ENCODE measurements at regions not wholly inside any gene's neighbourhood (a gene's known extent, or its start where the extent isn't known, plus 50 kb on each side); places are given as distances from the start of the nearest gene placed in this dataset.
A peak's percentile ranks its signal among the peaks of the same experiment; 100 is the strongest.

DNA sequence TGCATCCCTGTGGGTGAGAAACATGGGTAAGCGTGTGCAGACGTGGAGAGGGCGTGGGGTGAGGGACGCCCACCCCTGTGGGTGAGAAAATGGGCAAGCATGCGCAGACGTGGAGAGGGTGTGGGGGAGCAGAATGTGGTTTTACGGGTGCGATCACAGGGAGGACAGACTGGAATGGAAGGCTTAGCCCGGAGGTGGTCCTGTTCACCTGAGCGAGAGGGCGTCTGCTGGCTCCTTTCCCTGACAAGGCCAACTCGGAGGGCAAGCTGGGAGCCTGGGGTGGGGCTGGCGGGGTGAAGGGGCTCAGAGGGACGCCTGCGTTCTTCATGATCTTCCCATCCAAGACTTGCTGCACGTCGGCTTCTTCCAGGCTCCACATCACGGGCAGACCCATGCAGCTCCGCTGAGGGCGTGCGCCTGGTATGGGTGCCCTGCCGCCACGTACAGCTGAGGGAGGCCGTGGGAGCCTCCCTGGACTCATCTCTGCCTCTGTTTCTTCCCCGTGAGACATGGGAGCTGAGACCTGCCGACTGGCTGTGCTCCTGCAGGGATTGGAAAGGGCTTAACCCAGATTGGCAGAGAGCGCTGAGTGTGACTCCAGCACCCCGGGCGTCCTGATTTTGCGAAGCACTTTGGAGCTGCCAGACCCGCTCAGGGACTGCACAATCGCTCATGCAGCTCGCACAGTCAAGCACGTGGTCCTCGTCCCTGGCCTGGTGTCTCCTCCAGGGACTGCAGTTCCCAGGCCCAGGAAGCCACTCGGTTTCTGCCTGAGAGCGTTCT is 74.3 kb upstream of the SHH start:
- H3K9me3 ChIP-seq (ENCODE audit: low read depth) = no peaks in the 10 kb centered on the region
- H2AFZ ChIP-seq = no peak overlapping the region
- no peak overlapping the region for H3K27ac ChIP-seq
- no peak overlapping the region for H3K4me3 ChIP-seq
- WGBS (ENCODE audit: low lambda C conversion rate, missing lambda C conversion rate) = 87% methylated on average over 35 of the region's 37 CpGs
- TF ChIP-seq EZH2phosphoT487 (IDR thresholded peaks at IDR 0.05; ENCODE audit: low read depth, severe bottlenecking, unreplicated experiment) = no peak
- TF ChIP-seq EZH2 (IDR thresholded peaks at IDR 0.05; ENCODE audit: borderline replicate concordance) = no peak
- no peaks in the 10 kb centered on the region for H3K36me3 ChIP-seq (replicated peaks; ENCODE audit: insufficient read depth, low read depth)
- no peaks in the 10 kb centered on the region for H3K79me2 ChIP-seq
- H3K4me1 ChIP-seq (ENCODE audit: insufficient read depth) = no peaks in the 10 kb centered on the region
- H3K4me2 ChIP-seq = no peak overlapping the region
- no peaks in the 10 kb centered on the region for H3K27me3 ChIP-seq
- no peak for DNase-seq (ENCODE audit: low spot score)
- H4K20me1 ChIP-seq (ENCODE audit: insufficient read depth, poor library complexity, severe bottlenecking) = no peaks in the 10 kb centered on the region
- H3K9me2 ChIP-seq (replicated peaks; ENCODE audit: insufficient read depth) = no peaks in the 10 kb centered on the region

DNA sequence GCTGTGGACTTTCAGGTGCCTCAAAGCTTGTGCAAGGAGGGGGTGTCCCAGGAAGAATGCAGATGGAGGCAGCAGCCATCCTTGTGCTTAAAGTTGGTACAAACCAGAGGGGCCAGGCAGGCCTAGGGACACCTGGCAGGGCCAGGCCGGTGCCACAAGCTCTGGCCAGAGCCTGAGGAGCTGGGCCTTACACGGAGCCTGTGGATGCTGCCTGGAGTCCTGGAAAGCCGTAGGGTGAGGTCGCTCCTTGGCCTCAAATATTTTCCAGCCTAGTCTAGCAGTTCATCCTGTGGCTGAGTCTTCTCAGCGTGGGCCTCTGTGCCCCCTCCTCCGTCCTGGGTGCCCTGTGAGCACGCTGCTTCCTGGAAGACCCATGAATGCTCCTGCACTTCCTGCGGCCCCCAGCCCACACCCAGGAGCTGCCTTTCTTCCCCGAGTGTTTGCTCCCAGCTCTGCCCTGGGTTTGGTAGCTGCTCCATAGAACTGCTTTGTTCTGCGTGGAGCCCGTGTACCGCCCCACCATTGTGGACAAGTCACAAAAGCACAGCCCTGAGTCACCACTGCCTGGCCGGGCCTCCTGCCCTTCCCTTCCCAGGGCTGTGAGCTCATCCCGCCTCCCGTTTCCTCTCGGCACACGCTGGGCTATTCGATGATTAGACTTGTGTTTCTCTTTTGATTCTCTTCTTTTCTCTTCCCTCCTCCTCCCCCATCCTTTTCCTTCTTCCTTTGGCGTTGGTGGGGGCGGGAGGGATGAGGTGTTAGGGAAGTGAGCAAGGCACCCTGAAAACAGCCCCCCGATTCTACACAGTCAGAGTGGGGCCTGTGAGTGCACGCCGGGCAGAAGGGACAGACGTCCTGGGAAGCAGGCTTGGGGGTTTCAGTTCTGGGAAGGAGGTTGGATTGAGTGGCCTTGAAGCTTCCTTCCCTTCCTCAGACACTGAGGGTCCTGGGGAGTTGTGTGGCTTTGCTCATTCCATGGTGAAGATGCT is 73.2 kb upstream of the SHH start:
- Histone ChIP-seq H4K20me1 (ENCODE audit: insufficient read depth, poor library complexity, severe bottlenecking) (no peaks in the 10 kb centered on the region), H3K79me2 (no peaks in the 10 kb centered on the region), H3K4me2 (no peak overlapping the region), H3K9me2 (replicated peaks; ENCODE audit: insufficient read depth) (no peaks in the 10 kb centered on the region), H3K27me3 (no peaks in the 10 kb centered on the region), H3K36me3 (replicated peaks; ENCODE audit: insufficient read depth, low read depth) (no peaks in the 10 kb centered on the region), H3K4me3 (no peak overlapping the region), H2AFZ (no peak overlapping the region), H3K9me3 (ENCODE audit: low read depth) (no peaks in the 10 kb centered on the region), H3K4me1 (ENCODE audit: insufficient read depth) (no peaks in the 10 kb centered on the region), H3K27ac (no peak overlapping the region)
- peak; percentile 63 for DNase-seq (ENCODE audit: low spot score)
- TF ChIP-seq EZH2phosphoT487 (IDR thresholded peaks at IDR 0.05; ENCODE audit: low read depth, severe bottlenecking, unreplicated experiment) = no peak
- TF ChIP-seq, protein P1, sequence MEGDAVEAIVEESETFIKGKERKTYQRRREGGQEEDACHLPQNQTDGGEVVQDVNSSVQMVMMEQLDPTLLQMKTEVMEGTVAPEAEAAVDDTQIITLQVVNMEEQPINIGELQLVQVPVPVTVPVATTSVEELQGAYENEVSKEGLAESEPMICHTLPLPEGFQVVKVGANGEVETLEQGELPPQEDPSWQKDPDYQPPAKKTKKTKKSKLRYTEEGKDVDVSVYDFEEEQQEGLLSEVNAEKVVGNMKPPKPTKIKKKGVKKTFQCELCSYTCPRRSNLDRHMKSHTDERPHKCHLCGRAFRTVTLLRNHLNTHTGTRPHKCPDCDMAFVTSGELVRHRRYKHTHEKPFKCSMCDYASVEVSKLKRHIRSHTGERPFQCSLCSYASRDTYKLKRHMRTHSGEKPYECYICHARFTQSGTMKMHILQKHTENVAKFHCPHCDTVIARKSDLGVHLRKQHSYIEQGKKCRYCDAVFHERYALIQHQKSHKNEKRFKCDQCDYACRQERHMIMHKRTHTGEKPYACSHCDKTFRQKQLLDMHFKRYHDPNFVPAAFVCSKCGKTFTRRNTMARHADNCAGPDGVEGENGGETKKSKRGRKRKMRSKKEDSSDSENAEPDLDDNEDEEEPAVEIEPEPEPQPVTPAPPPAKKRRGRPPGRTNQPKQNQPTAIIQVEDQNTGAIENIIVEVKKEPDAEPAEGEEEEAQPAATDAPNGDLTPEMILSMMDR (IDR thresholded peaks at IDR 0.05; ENCODE audit: poor library complexity) = no peak
- TF ChIP-seq EZH2 (IDR thresholded peaks at IDR 0.05; ENCODE audit: borderline replicate concordance) = no peak
- 77% methylated on average over 24 of the region's 24 CpGs for WGBS (ENCODE audit: low lambda C conversion rate, missing lambda C conversion rate)

DNA sequence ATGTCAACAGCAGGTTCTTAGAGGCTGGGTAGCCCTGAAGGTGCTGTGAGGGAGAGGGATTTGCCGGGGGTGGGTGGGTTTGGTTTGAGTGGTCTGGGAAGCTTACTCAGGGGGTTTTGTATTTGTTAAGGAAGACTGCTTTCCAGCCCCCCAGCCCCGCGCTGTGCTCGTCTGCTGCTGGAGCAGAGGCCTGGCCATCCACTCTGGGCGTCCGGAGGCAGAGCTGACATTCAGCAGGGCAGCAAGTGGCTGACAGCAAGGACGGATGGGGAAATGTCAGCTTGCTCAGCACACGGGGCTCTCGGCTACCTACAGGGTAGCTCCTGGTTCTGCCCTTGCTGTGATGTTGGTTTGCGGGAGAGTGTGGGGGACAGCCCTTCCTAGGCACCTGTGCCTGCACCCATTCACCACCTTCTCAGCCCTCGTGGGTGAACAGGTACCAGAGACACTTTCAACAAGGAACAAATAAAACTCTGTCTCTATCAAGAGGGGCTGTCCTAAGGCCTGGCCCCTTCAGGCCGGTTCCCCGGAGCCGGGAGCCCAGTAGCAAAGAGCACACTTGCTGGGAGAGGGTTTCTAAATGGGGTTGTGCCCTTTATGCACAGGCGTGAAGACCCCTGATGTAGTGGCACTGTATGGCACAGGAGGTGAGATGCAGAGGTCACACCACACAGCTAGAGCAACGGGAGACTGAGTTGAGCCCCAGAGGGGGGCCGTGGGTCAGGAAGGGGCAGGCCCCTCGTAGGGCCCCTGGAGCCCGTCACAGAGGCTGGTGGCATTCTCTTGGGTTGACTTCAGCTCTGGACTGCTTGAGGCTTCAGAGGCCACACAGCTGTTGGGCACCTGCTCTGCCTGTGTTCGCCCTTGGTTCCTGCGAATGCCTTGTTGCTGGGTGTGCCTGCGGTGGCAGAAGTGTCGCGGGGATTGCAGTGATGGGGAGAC is 72.2 kb upstream of the SHH start:
- H4K20me1 ChIP-seq (ENCODE audit: insufficient read depth, poor library complexity, severe bottlenecking) = no peaks in the 10 kb centered on the region
- no peaks in the 10 kb centered on the region for H3K79me2 ChIP-seq
- 87% methylated on average over 22 of the region's 24 CpGs for WGBS (ENCODE audit: low lambda C conversion rate, missing lambda C conversion rate)
- H2AFZ ChIP-seq = no peak overlapping the region
- H3K27me3 ChIP-seq = no peaks in the 10 kb centered on the region
- TF ChIP-seq EZH2phosphoT487 (IDR thresholded peaks at IDR 0.05; ENCODE audit: low read depth, severe bottlenecking, unreplicated experiment) (no peak), EZH2 (IDR thresholded peaks at IDR 0.05; ENCODE audit: borderline replicate concordance) (no peak)
- TF ChIP-seq, protein P1 (IDR thresholded peaks at IDR 0.05; ENCODE audit: poor library complexity) = no peak
- no peak overlapping the region for H3K4me3 ChIP-seq
- H3K4me1 ChIP-seq (ENCODE audit: insufficient read depth) = no peaks in the 10 kb centered on the region
- H3K36me3 ChIP-seq (replicated peaks; ENCODE audit: insufficient read depth, low read depth) = no peaks in the 10 kb centered on the region
- H3K27ac ChIP-seq = no peak overlapping the region
- H3K9me2 ChIP-seq (replicated peaks; ENCODE audit: insufficient read depth) = no peaks in the 10 kb centered on the region
- no peak overlapping the region for H3K4me2 ChIP-seq
- no peak for DNase-seq (ENCODE audit: low spot score)
- no peaks in the 10 kb centered on the region for H3K9me3 ChIP-seq (ENCODE audit: low read depth)

Data from hepatocyte (in vitro differentiated cells).